ENCODE measurements at regions not wholly inside any gene's neighbourhood (a gene's known extent, or its start where the extent isn't known, plus 50 kb on each side); places are given as distances from the start of the nearest gene placed in this dataset.

- in situ Hi-C loops (cut with MboI; ENCODE audit: low sequenced_read_pairs, unreplicated experiment), result no loop called here
- no peak for DNase-seq (ENCODE audit: low spot score)
- TF ChIP-seq CTCF (IDR thresholded peaks at IDR 0.05; ENCODE audit: borderline replicate concordance, control extremely low read depth, extremely low read depth, insufficient read depth, missing control alignments), result no peak
Observed at GRCh38 chr12:60281522-60281921, 685.7 kb downstream of the SLC16A7 start.

GRCh38 chr12:60290532-60290931, 694.7 kb downstream of the SLC16A7 start:
- no peak for DNase-seq (ENCODE audit: low spot score)
- in situ Hi-C loops (cut with MboI; ENCODE audit: low sequenced_read_pairs, unreplicated experiment), result no loop called here
- no peak for TF ChIP-seq CTCF (IDR thresholded peaks at IDR 0.05; ENCODE audit: borderline replicate concordance, control extremely low read depth, extremely low read depth, insufficient read depth, missing control alignments)

GRCh38 chr12:60308366-60308991, 712.6 kb downstream of the SLC16A7 start:
- no peak for TF ChIP-seq CTCF (IDR thresholded peaks at IDR 0.05; ENCODE audit: borderline replicate concordance, control extremely low read depth, extremely low read depth, insufficient read depth, missing control alignments)
- in situ Hi-C loops (cut with MboI; ENCODE audit: low sequenced_read_pairs, unreplicated experiment), result no loop called here
- no peak for DNase-seq (ENCODE audit: low spot score)

- no peak for TF ChIP-seq CTCF (IDR thresholded peaks at IDR 0.05; ENCODE audit: borderline replicate concordance, control extremely low read depth, extremely low read depth, insufficient read depth, missing control alignments)
- no peak for DNase-seq (ENCODE audit: low spot score)
- in situ Hi-C loops (cut with MboI; ENCODE audit: low sequenced_read_pairs, unreplicated experiment), result no loop called here
Observed at GRCh38 chr12:60311940-60312339, 716.1 kb downstream of the SLC16A7 start.

GRCh38 chr12:60317361-60317760, 721.5 kb downstream of the SLC16A7 start:
- in situ Hi-C loops (cut with MboI; ENCODE audit: low sequenced_read_pairs, unreplicated experiment), result no loop called here
- no peak for DNase-seq (ENCODE audit: low spot score)
- no peak for TF ChIP-seq CTCF (IDR thresholded peaks at IDR 0.05; ENCODE audit: borderline replicate concordance, control extremely low read depth, extremely low read depth, insufficient read depth, missing control alignments)

GRCh38 chr12:60324746-60325145, 728.9 kb downstream of the SLC16A7 start:
- no peak for TF ChIP-seq CTCF (IDR thresholded peaks at IDR 0.05; ENCODE audit: borderline replicate concordance, control extremely low read depth, extremely low read depth, insufficient read depth, missing control alignments)
- in situ Hi-C loops (cut with MboI; ENCODE audit: low sequenced_read_pairs, unreplicated experiment), result no loop called here
- no peak for DNase-seq (ENCODE audit: low spot score)

All from GM13976 (cell line).